ENCODE measurements at regions not wholly inside any gene's neighbourhood (a gene's known extent, or its start where the extent isn't known, plus 50 kb on each side); places are given as distances from the start of the nearest gene placed in this dataset.

GRCh38 chr21:18191139-18191538, 53.5 kb upstream of the CHODL start:
- DNase-seq, result no peak

GRCh38 chr21:18178509-18178908, 66.1 kb upstream of the CHODL start:
- no peak for DNase-seq

- DNase-seq, result no peak
These were observed 70.3 kb upstream of the CHODL start for GRCh38 chr21:18174370-18174769.

GRCh38 chr21:18170829-18171228, 73.8 kb upstream of the CHODL start:
- no peak for DNase-seq

GRCh38 chr21:18170221-18170620, 74.4 kb upstream of the CHODL start:
- no peak for DNase-seq

- no peak for DNase-seq
These were observed 76.5 kb upstream of the CHODL start for GRCh38 chr21:18168108-18168507.

- DNase-seq, result no peak
These were observed 79.7 kb upstream of the CHODL start for GRCh38 chr21:18164933-18165332.

GRCh38 chr21:18164483-18164882, 80.2 kb upstream of the CHODL start:
- DNase-seq, result no peak

- no peak for DNase-seq
These were observed 80.7 kb upstream of the CHODL start for GRCh38 chr21:18163956-18164355.

GRCh38 chr21:18161841-18162240, 82.8 kb upstream of the CHODL start:
- no peak for DNase-seq

GRCh38 chr21:18157406-18157805, 87.2 kb upstream of the CHODL start:
- DNase-seq, result no peak

- DNase-seq, result no peak
These were observed 89.0 kb upstream of the CHODL start for GRCh38 chr21:18155508-18156193.

- no peak for DNase-seq
These were observed 91.6 kb upstream of the CHODL start for GRCh38 chr21:18153063-18153462.

- no peak for DNase-seq
These were observed 92.3 kb upstream of the CHODL start for GRCh38 chr21:18152371-18152770.

GRCh38 chr21:18151046-18151445, 93.6 kb upstream of the CHODL start:
- DNase-seq, result no peak

- no peak for DNase-seq
These were observed 96.2 kb upstream of the CHODL start for GRCh38 chr21:18148401-18148800.

GRCh38 chr21:18147678-18148077, 97.0 kb upstream of the CHODL start:
- DNase-seq, result no peak

- no peak for DNase-seq
These were observed 97.8 kb upstream of the CHODL start for GRCh38 chr21:18146820-18147219.

GRCh38 chr21:18144339-18144738, 100.3 kb upstream of the CHODL start:
- no peak for DNase-seq

- no peak for DNase-seq
These were observed 102.0 kb upstream of the CHODL start for GRCh38 chr21:18142655-18143054.

- DNase-seq, result no peak
These were observed 106.1 kb upstream of the CHODL start for GRCh38 chr21:18138507-18138906.

- no peak for DNase-seq
These were observed 115.1 kb upstream of the CHODL start for GRCh38 chr21:18129526-18129925.

- no peak for DNase-seq
These were observed 126.1 kb upstream of the CHODL start for GRCh38 chr21:18118566-18118965.

GRCh38 chr21:18117176-18117575, 127.5 kb upstream of the CHODL start:
- no peak for DNase-seq

GRCh38 chr21:18114810-18115209, 129.8 kb upstream of the CHODL start:
- DNase-seq, result peak in 2 of 14 donors; percentile 7 to 12
